ENCODE measurements at regions not wholly inside any gene's neighbourhood (a gene's known extent, or its start where the extent isn't known, plus 50 kb on each side); places are given as distances from the start of the nearest gene placed in this dataset.

- no peak for TF ChIP-seq CTCF (IDR thresholded peaks at IDR 0.05; ENCODE audit: low read depth, low read length)
- no peak for DNase-seq (ENCODE audit: extremely low read depth, low read depth)
These were observed 741.8 kb upstream of the LUZP2 start for GRCh38 chr11:23755076-23755475.

DNA sequence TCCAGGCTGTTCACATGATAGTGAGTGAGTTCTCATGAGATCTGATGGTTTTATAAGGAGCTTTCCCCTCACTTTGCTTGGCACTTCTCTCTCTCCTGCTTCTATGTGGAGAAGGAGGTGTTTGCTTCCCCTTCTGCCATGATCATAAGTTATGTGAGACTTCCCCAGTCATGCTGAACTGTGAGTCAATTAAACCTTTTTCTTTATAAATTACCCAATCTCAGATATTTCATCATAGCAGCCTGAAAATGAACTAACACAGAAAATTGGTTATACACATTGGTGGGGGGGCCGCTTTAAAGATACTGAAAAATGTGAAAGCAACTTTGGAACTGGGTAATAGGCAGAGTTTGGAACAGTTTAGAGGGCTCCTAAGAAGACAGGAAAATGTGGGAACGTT is 741.1 kb upstream of the LUZP2 start:
- no peak for DNase-seq (ENCODE audit: extremely low read depth, low read depth)
- TF ChIP-seq CTCF (IDR thresholded peaks at IDR 0.05; ENCODE audit: low read depth, low read length): no peak

GRCh38 chr11:23759489-23759888 is 737.4 kb upstream of the LUZP2 start:
- no peak for TF ChIP-seq CTCF (IDR thresholded peaks at IDR 0.05; ENCODE audit: low read depth, low read length)
- no peak for DNase-seq (ENCODE audit: extremely low read depth, low read depth)

DNA sequence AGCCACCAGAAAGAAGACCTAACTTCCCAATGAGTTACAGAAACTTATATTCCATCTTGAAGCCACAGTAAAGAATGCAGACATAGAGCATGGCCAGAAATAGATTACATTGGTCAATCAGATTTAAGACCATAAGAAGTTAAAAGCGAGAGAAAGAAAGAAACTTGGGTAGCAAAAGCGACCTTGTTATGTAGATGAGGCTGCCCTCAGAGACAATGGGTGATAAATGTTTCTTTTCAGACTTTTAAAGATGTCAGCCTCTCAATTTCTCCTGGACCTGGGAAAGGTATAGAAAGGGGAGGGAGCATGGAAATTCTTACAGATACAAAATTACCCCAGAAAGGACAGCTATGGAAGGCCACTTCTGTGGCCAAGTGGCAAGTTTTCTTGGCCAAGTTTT is 732.6 kb upstream of the LUZP2 start:
- DNase-seq (ENCODE audit: extremely low read depth, low read depth): no peak
- no peak for TF ChIP-seq CTCF (IDR thresholded peaks at IDR 0.05; ENCODE audit: low read depth, low read length)

- no peak for TF ChIP-seq CTCF (IDR thresholded peaks at IDR 0.05; ENCODE audit: low read depth, low read length)
- DNase-seq (ENCODE audit: extremely low read depth, low read depth): no peak
These were observed 731.1 kb upstream of the LUZP2 start for GRCh38 chr11:23765682-23766252.

- DNase-seq (ENCODE audit: extremely low read depth, low read depth): no peak
These were observed 729.3 kb upstream of the LUZP2 start for GRCh38 chr11:23767576-23767975.

GRCh38 chr11:23769214-23769613 is 727.6 kb upstream of the LUZP2 start:
- no peak for TF ChIP-seq CTCF (IDR thresholded peaks at IDR 0.05; ENCODE audit: low read depth, low read length)
- no peak for DNase-seq (ENCODE audit: extremely low read depth, low read depth)

More at GRCh38 chr11:23767576-23767975, 729.3 kb upstream of the LUZP2 start:
- no peak for TF ChIP-seq CTCF (IDR thresholded peaks at IDR 0.05; ENCODE audit: low read depth, low read length)

Data from AG09319 (cell line).